ENCODE measurements at regions not wholly inside any gene's neighbourhood (a gene's known extent, or its start where the extent isn't known, plus 50 kb on each side); places are given as distances from the start of the nearest gene placed in this dataset.

- H3K79me1 ChIP-seq (replicated peaks; ENCODE audit: low read length, poor library complexity, severe bottlenecking) = no peaks in the 10 kb centered on the region
- no peak overlapping the region for H3K4me2 ChIP-seq (ENCODE audit: low read length, poor library complexity, severe bottlenecking)
- no peak overlapping the region for H3K23ac ChIP-seq (ENCODE audit: low read length in 2 of 2)
- H2BK5ac ChIP-seq (ENCODE audit: low read depth, low read length, poor library complexity, severe bottlenecking) = no peak overlapping the region
- no peak overlapping the region for H4K91ac ChIP-seq (ENCODE audit: low read length)
- WGBS = 77% methylated on average over 9 of the region's 9 CpGs
- no peak overlapping the region for H2AK5ac ChIP-seq (ENCODE audit: low read length, severe bottlenecking)
- no peak overlapping the region for H2BK12ac ChIP-seq (ENCODE audit: low read length in 2 of 2)
- no peak overlapping the region for H4K8ac ChIP-seq (ENCODE audit: low read length)
- no peaks in the 10 kb centered on the region for H3K4me1 ChIP-seq (ENCODE audit: control insufficient read depth, insufficient read depth, low read depth, low read length)
- DNase-seq = no peak
- no peak overlapping the region for H3K27ac ChIP-seq (ENCODE audit: low read length, poor library complexity, severe bottlenecking)
- H3K4me3 ChIP-seq (ENCODE audit: insufficient read depth in 1 of 2, low read depth in 1 of 2, low read length in 2 of 2) = no peak overlapping the region
- no peak overlapping the region for H2AFZ ChIP-seq (ENCODE audit: low read depth, low read length)
- H3K36me3 ChIP-seq (ENCODE audit: control insufficient read depth in 1 of 2, insufficient read depth in 2 of 2, low read depth in 1 of 2, low read length in 2 of 2) = no peaks in the 10 kb centered on the region
- H2BK15ac ChIP-seq (ENCODE audit: low read depth, poor library complexity, severe bottlenecking) = no peak overlapping the region
- no peak overlapping the region for H3K4ac ChIP-seq (ENCODE audit: low read depth in 1 of 2, low read length in 2 of 2)
- no peak overlapping the region for H2BK120ac ChIP-seq (ENCODE audit: low read depth, low read length)
- no peak overlapping the region for H3K14ac ChIP-seq (ENCODE audit: low read length in 2 of 2)
- no peak overlapping the region for H3K18ac ChIP-seq (ENCODE audit: low read depth in 1 of 2, low read length in 2 of 2)
- no peaks in the 10 kb centered on the region for H3K9me3 ChIP-seq (ENCODE audit: control insufficient read depth, low read length)
- peaks cover 0 to 9% of the 10 kb centered on the region in 2 experiments for H3K27me3 ChIP-seq (ENCODE audit: control insufficient read depth in 1 of 2, insufficient read depth in 1 of 2, low read length in 2 of 2)
- H3K9ac ChIP-seq (ENCODE audit: low read length) = no peak overlapping the region
Observed at GRCh38 chr21:31413698-31414097, 69.6 kb upstream of the TIAM1 start.

- Histone ChIP-seq H2BK15ac (ENCODE audit: low read depth, poor library complexity, severe bottlenecking) (no peak overlapping the region), H3K4ac (ENCODE audit: low read depth in 1 of 2, low read length in 2 of 2) (no peak overlapping the region), H2AK5ac (ENCODE audit: low read length, severe bottlenecking) (no peak overlapping the region), H4K8ac (ENCODE audit: low read length) (no peak overlapping the region), H3K27ac (ENCODE audit: low read length, poor library complexity, severe bottlenecking) (no peak overlapping the region), H3K36me3 (ENCODE audit: control insufficient read depth in 1 of 2, insufficient read depth in 2 of 2, low read depth in 1 of 2, low read length in 2 of 2) (no peaks in the 10 kb centered on the region), H3K23ac (ENCODE audit: low read length in 2 of 2) (no peak overlapping the region), H2AFZ (ENCODE audit: low read depth, low read length) (no peak overlapping the region), H3K4me3 (ENCODE audit: insufficient read depth in 1 of 2, low read depth in 1 of 2, low read length in 2 of 2) (no peak overlapping the region), H3K79me1 (replicated peaks; ENCODE audit: low read length, poor library complexity, severe bottlenecking) (no peaks in the 10 kb centered on the region), H3K9me3 (ENCODE audit: control insufficient read depth, low read length) (no peaks in the 10 kb centered on the region), H3K14ac (ENCODE audit: low read length in 2 of 2) (peak overlapping the region in 1 of 2 experiments; percentile 56), H3K4me2 (ENCODE audit: low read length, poor library complexity, severe bottlenecking) (no peak overlapping the region), H4K91ac (ENCODE audit: low read length) (no peak overlapping the region), H2BK120ac (ENCODE audit: low read depth, low read length) (no peak overlapping the region), H2BK5ac (ENCODE audit: low read depth, low read length, poor library complexity, severe bottlenecking) (no peak overlapping the region), H3K4me1 (ENCODE audit: control insufficient read depth, insufficient read depth, low read depth, low read length) (no peaks in the 10 kb centered on the region), H3K9ac (ENCODE audit: low read length) (no peak overlapping the region), H3K18ac (ENCODE audit: low read depth in 1 of 2, low read length in 2 of 2) (no peak overlapping the region), H2BK12ac (ENCODE audit: low read length in 2 of 2) (no peak overlapping the region), H3K27me3 (ENCODE audit: control insufficient read depth in 1 of 2, insufficient read depth in 1 of 2, low read length in 2 of 2) (peaks cover 0 to 5% of the 10 kb centered on the region in 2 experiments)
- no peak for DNase-seq
- WGBS = 54% methylated on average over 7 of the region's 7 CpGs
Observed at GRCh38 chr21:31410499-31411131, 66.6 kb upstream of the TIAM1 start.

DNA sequence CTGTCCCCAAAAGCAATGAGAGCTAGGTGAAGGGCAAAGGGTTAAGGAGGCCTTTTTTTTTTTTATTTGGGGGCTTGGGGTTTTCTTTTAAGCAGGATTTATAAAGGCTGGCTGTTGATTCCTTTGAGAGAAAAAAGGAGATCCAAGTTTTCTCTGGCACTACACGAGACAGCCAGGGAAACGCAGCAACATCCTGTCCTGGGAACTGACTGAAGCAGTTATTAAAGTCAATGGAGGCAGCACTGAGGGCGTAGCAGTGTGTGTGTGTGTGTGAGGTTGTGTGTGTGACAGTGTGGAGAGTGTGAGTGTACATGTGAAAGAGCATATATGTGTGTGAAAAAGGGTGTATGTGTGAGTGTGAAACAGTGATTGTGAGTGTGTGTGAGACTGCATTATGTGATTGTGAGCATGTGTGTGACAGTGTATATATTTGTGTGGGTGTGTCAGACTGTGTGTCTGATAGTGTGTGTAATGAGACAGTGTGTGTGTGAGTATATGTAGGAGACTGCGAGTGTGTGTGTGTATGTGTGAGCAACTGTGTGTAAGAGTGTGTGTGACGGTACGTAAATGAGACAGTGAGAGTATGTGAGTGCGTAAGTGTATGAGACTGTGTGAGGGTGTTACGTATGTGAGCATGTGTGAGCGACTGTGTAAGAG lies 65.9 kb upstream of the TIAM1 start:
- H2BK15ac ChIP-seq (ENCODE audit: low read depth, poor library complexity, severe bottlenecking) = no peak overlapping the region
- H4K91ac ChIP-seq (ENCODE audit: low read length) = no peak overlapping the region

DNA sequence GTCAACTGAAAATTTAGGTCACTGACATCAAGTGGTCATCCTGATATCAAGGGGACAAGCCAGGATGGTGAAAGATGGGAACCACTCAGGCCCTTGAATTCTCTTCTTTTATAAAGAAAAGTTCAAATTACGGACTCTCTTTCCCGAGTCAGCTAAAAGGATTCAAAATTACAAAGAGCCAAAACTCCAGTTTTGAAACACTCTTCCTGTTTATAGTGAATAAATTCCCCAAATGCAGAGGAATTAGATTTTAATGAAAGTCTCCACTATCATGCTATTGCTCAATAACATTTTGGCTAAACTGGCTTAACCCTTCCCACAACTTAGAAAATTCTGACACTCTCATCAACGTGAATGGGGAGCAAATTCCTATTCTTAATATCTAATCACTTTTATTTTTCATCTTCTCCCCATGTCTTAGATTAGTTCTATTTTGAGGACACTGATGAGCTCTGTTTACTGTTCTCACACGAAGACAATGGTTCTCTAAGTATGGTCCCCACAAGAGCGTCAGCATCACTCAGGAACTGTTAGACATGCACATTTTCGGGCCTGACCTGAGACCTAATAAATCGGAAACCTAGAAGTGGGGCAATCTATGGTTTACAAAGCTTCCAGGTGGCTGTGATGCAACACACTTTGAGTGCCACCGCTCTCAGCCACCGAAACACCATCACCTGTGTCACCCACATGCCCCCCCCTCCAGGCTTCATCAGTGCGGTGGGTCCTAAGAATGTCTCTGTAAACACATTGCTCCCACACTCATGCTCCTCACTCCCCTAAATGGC lies 64.4 kb upstream of the TIAM1 start:
- H2BK120ac ChIP-seq (ENCODE audit: low read depth, low read length) = no peak overlapping the region
- no peak overlapping the region for H4K91ac ChIP-seq (ENCODE audit: low read length)
- H3K36me3 ChIP-seq (ENCODE audit: control insufficient read depth in 1 of 2, insufficient read depth in 2 of 2, low read depth in 1 of 2, low read length in 2 of 2) = no peaks in the 10 kb centered on the region
- no peak overlapping the region for H2BK12ac ChIP-seq (ENCODE audit: low read length in 2 of 2)
- no peak overlapping the region for H3K4me2 ChIP-seq (ENCODE audit: low read length, poor library complexity, severe bottlenecking)
- DNase-seq = no peak
- no peak overlapping the region for H3K4me3 ChIP-seq (ENCODE audit: insufficient read depth in 1 of 2, low read depth in 1 of 2, low read length in 2 of 2)
- H2AFZ ChIP-seq (ENCODE audit: low read depth, low read length) = no peak overlapping the region
- no peaks in the 10 kb centered on the region for H3K9me3 ChIP-seq (ENCODE audit: control insufficient read depth, low read length)
- no peak overlapping the region for H2AK5ac ChIP-seq (ENCODE audit: low read length, severe bottlenecking)
- no peak overlapping the region for H4K8ac ChIP-seq (ENCODE audit: low read length)
- H3K27ac ChIP-seq (ENCODE audit: low read length, poor library complexity, severe bottlenecking) = no peak overlapping the region
- H3K79me1 ChIP-seq (replicated peaks; ENCODE audit: low read length, poor library complexity, severe bottlenecking) = peaks cover 3% of the 10 kb centered on the region
- H3K4ac ChIP-seq (ENCODE audit: low read depth in 1 of 2, low read length in 2 of 2) = no peak overlapping the region
- H3K14ac ChIP-seq (ENCODE audit: low read length in 2 of 2) = no peak overlapping the region
- H2BK5ac ChIP-seq (ENCODE audit: low read depth, low read length, poor library complexity, severe bottlenecking) = no peak overlapping the region
- H3K23ac ChIP-seq (ENCODE audit: low read length in 2 of 2) = no peak overlapping the region
- no peaks in the 10 kb centered on the region for H3K4me1 ChIP-seq (ENCODE audit: control insufficient read depth, insufficient read depth, low read depth, low read length)
- H3K9ac ChIP-seq (ENCODE audit: low read length) = peak overlapping the region; percentile 1
- peaks cover 0 to 14% of the 10 kb centered on the region in 2 experiments for H3K27me3 ChIP-seq (ENCODE audit: control insufficient read depth in 1 of 2, insufficient read depth in 1 of 2, low read length in 2 of 2)
- H2BK15ac ChIP-seq (ENCODE audit: low read depth, poor library complexity, severe bottlenecking) = no peak overlapping the region
- no peak overlapping the region for H3K18ac ChIP-seq (ENCODE audit: low read depth in 1 of 2, low read length in 2 of 2)
- 96% methylated on average over 10 of the region's 10 CpGs for WGBS

More for the DNA sequence above, 65.9 kb upstream of the TIAM1 start:
- H3K9me3 ChIP-seq (ENCODE audit: control insufficient read depth, low read length) = no peaks in the 10 kb centered on the region
- H2BK12ac ChIP-seq (ENCODE audit: low read length in 2 of 2) = no peak overlapping the region
- H3K18ac ChIP-seq (ENCODE audit: low read depth in 1 of 2, low read length in 2 of 2) = peak overlapping the region in 1 of 2 experiments; percentile 41
- peak overlapping the region in 1 of 2 experiments; percentile 30 for H3K14ac ChIP-seq (ENCODE audit: low read length in 2 of 2)
- peaks cover 2% of the 10 kb centered on the region for H3K79me1 ChIP-seq (replicated peaks; ENCODE audit: low read length, poor library complexity, severe bottlenecking)
- H2AK5ac ChIP-seq (ENCODE audit: low read length, severe bottlenecking) = no peak overlapping the region
- H3K36me3 ChIP-seq (ENCODE audit: control insufficient read depth in 1 of 2, insufficient read depth in 2 of 2, low read depth in 1 of 2, low read length in 2 of 2) = no peaks in the 10 kb centered on the region
- no peak overlapping the region for H2BK5ac ChIP-seq (ENCODE audit: low read depth, low read length, poor library complexity, severe bottlenecking)
- H3K4me1 ChIP-seq (ENCODE audit: control insufficient read depth, insufficient read depth, low read depth, low read length) = no peaks in the 10 kb centered on the region
- H3K4ac ChIP-seq (ENCODE audit: low read depth in 1 of 2, low read length in 2 of 2) = no peak overlapping the region
- H3K4me3 ChIP-seq (ENCODE audit: insufficient read depth in 1 of 2, low read depth in 1 of 2, low read length in 2 of 2) = no peak overlapping the region
- peaks cover 0 to 5% of the 10 kb centered on the region in 2 experiments for H3K27me3 ChIP-seq (ENCODE audit: control insufficient read depth in 1 of 2, insufficient read depth in 1 of 2, low read length in 2 of 2)
- no peak overlapping the region for H3K9ac ChIP-seq (ENCODE audit: low read length)
- H3K4me2 ChIP-seq (ENCODE audit: low read length, poor library complexity, severe bottlenecking) = no peak overlapping the region
- no peak overlapping the region for H4K8ac ChIP-seq (ENCODE audit: low read length)
- H3K27ac ChIP-seq (ENCODE audit: low read length, poor library complexity, severe bottlenecking) = no peak overlapping the region
- no peak overlapping the region for H2AFZ ChIP-seq (ENCODE audit: low read depth, low read length)
- WGBS = 75% methylated on average over 9 of the region's 9 CpGs
- H2BK120ac ChIP-seq (ENCODE audit: low read depth, low read length) = no peak overlapping the region
- peak overlapping the region in 1 of 2 experiments; percentile 74 for H3K23ac ChIP-seq (ENCODE audit: low read length in 2 of 2)
- no peak for DNase-seq

Data from mesenchymal stem cell (in vitro differentiated cells and primary cell).